Fibroblast of the conjunctiva (primary cell): ENCODE measurements at regions not wholly inside any gene's neighbourhood (a gene's known extent, or its start where the extent isn't known, plus 50 kb on each side); places are given as distances from the start of the nearest gene placed in this dataset.
"Not testable (repeated sequence)": the region's sequence is repeated elsewhere in the genome, so short reads cannot be mapped to it uniquely, and the experiment has no call there.

Experiments used
- DNase-seq: peaks from one replicate; pipeline ENCODE4 v3.0.0-alpha.2; 2010; ENCODE audit warnings: low read depth

GRCh38 chr3:187795207-187795960 is 50.1 kb upstream of the BCL6 start:
- no peak for DNase-seq

- DNase-seq: no peak
Observed at GRCh38 chr3:187798126-187798525, 52.9 kb upstream of the BCL6 start.

- no peak for DNase-seq
Observed at GRCh38 chr3:187798531-187799530, 53.6 kb upstream of the BCL6 start.

- no peak for DNase-seq
Observed at GRCh38 chr3:187799942-187800641, 54.8 kb upstream of the BCL6 start.

- DNase-seq: no peak
Observed at GRCh38 chr3:187801152-187801551, 55.9 kb upstream of the BCL6 start.

GRCh38 chr3:187802203-187802927 is 57.1 kb upstream of the BCL6 start:
- no peak for DNase-seq

GRCh38 chr3:187802928-187803259 is 57.6 kb upstream of the BCL6 start:
- DNase-seq: no peak

- DNase-seq: no peak
Observed at GRCh38 chr3:187804120-187804744, 59.0 kb upstream of the BCL6 start.

GRCh38 chr3:187804745-187805121 is 59.5 kb upstream of the BCL6 start:
- no peak for DNase-seq

- no peak for DNase-seq
Observed at GRCh38 chr3:187805774-187806173, 60.5 kb upstream of the BCL6 start.

GRCh38 chr3:187807086-187807862 is 62.0 kb upstream of the BCL6 start:
- DNase-seq: no peak

- DNase-seq: no peak
Observed at GRCh38 chr3:187808527-187808895, 63.2 kb upstream of the BCL6 start.

GRCh38 chr3:187809612-187809991 is 64.3 kb upstream of the BCL6 start:
- no peak for DNase-seq

- DNase-seq: no peak
Observed at GRCh38 chr3:187810021-187810446, 64.8 kb upstream of the BCL6 start.

- no peak for DNase-seq
Observed at GRCh38 chr3:187811585-187812250, 66.5 kb upstream of the BCL6 start.

GRCh38 chr3:187812496-187812895 is 67.2 kb upstream of the BCL6 start:
- DNase-seq: no peak

GRCh38 chr3:187813198-187813597 is 67.9 kb upstream of the BCL6 start:
- no peak for DNase-seq

GRCh38 chr3:187817766-187818165 is 72.5 kb upstream of the BCL6 start:
- DNase-seq: not testable (repeated sequence)

- no peak for DNase-seq
Observed at GRCh38 chr3:187821616-187822317, 76.5 kb upstream of the BCL6 start.

- DNase-seq: no peak
Observed at GRCh38 chr3:187822402-187822801, 77.1 kb upstream of the BCL6 start.
